Stomach (tissue), 8 donors: ENCODE measurements at regions not wholly inside any gene's neighbourhood (a gene's known extent, or its start where the extent isn't known, plus 50 kb on each side); places are given as distances from the start of the nearest gene placed in this dataset.

Experiments
- DNase-seq, 2 donors: peaks; one replicate each; pipeline versions ENCODE4 v3.0.0 to v3.0.0-alpha.2; 2013 to 2019
- H3K27ac ChIP-seq, 5 donors: fragments of 200-600 bp in 4 of 5; sonication (generic) in 4 of 5; one replicate each; pipeline ENCODE4 v1.5.1; 2013 to 2019; ENCODE audit warnings: mild to moderate bottlenecking in 1 of 5, moderate library complexity in 1 of 5
- H3K27me3 ChIP-seq, 3 donors: fragments of 200-600 bp; sonication (generic); one replicate each; pipeline ENCODE4 v1.5.1; 2017 to 2019; ENCODE audit warnings: mixed run types in 1 of 3
- H3K36me3 ChIP-seq, 4 donors: fragments of 200-600 bp; sonication (generic); 1 replicate in 3 of 4; 2 replicates in 1 of 4; pipeline ENCODE4 v1.5.1; 2016 to 2019
- H3K4me1 ChIP-seq, 4 donors: fragments of 200-600 bp; sonication (generic); one replicate each; pipeline ENCODE4 v1.5.1; 2016 to 2019
- H3K4me3 ChIP-seq, 4 donors: fragments of 200-600 bp; sonication (generic) in 3 of 4; one replicate each; pipeline ENCODE4 v1.5.1; 2016 to 2019; ENCODE audit warnings: mild to moderate bottlenecking in 1 of 4
- H3K9me3 ChIP-seq, 4 donors: fragments of 200-600 bp; sonication (generic); one replicate each; pipeline ENCODE4 v1.5.1; 2016 to 2019
- EP300 ChIP-seq: sonication (generic); formaldehyde crosslinking; IDR thresholded peaks from one replicate; pipeline ENCODE4 v1.6.1; 2017; ENCODE audit warnings: antibody characterized with exemption
- POLR2A ChIP-seq, 4 donors: fragments of 450-650 bp; IDR thresholded peaks; one replicate each; pipeline ENCODE4 v1.6.1; 2016; ENCODE audit warnings: antibody characterized with exemption in 4 of 4, control low read depth in 2 of 4, mild to moderate bottlenecking in 1 of 4, moderate library complexity in 1 of 4
- POLR2AphosphoS5 ChIP-seq, 3 donors: sonication (generic); formaldehyde crosslinking; IDR thresholded peaks; one replicate each; pipeline ENCODE4 v1.6.1; 2016; ENCODE audit warnings: antibody characterized with exemption in 3 of 3
- WGBS, 5 donors: extraction: QIAGEN DNeasy Blood & Tissue Kit in 3 of 5; methylation state at CpG; one replicate each; pipeline versions ENCODE4 v1.1.5 to v1.1.7; 2013 to 2018; 5-methylcytosine and 5-hydroxymethylcytosine counted together
- intact Hi-C: fragments of 100-400 bp; cut with DNase I; formaldehyde crosslinking; loops from one replicate; pipeline ENCODE4 v1.15.1; 2023; ENCODE audit warnings: low total_unique reads
- TF ChIP-seq, protein P1 (sequence below), 7 experiments: fragments of 450-650 bp in 4 of 7; fragments of 200-600 bp in 3 of 7; sonication (generic) in 3 of 7; IDR thresholded peaks; one replicate each; pipeline ENCODE4 v1.5.1; 2016 to 2019; ENCODE audit warnings: antibody characterized with exemption in 7 of 7, control low read depth in 2 of 7, mild to moderate bottlenecking in 1 of 7
- donor health status: healthy with polysubstance abuse.
- donor health status: Bipolar disorder and iron deficiency.
- donor health status: healthy.

DNA sequence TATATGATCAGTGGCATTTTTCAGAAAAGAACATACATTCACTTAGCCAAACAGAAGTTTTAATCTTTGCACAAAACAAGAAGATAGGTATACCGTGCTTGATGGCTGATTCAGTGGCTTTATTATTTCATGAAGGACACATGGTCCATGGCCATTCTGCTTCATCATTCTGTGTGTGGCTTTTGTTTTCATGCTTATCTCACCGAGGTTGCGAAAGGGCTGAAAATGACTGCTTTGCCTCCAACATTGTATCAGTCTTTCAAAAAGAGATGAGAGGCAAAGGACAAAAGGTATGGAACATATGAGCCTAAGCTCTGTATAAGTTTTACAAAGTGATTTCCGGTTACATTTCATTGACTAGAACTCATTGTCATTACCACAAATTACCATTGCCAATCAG is 541.1 kb downstream of the RAB28 start:
- intact Hi-C loops = no loop called here
- Histone ChIP-seq H3K4me3 (no peak overlapping the region), H3K36me3 (no peaks in the 10 kb centered on the region), H3K27ac (no peak overlapping the region), H3K9me3 (no peaks in the 10 kb centered on the region), H3K4me1 (no peaks in the 10 kb centered on the region), H3K27me3 (no peaks in the 10 kb centered on the region)
- WGBS, 5 donors = 78 to 91% (median 88%) methylated on average over 4 of the region's 4 CpGs
- no peak for DNase-seq
- no peak for TF ChIP-seq POLR2AphosphoS5 (IDR thresholded peaks at IDR 0.05)

DNA sequence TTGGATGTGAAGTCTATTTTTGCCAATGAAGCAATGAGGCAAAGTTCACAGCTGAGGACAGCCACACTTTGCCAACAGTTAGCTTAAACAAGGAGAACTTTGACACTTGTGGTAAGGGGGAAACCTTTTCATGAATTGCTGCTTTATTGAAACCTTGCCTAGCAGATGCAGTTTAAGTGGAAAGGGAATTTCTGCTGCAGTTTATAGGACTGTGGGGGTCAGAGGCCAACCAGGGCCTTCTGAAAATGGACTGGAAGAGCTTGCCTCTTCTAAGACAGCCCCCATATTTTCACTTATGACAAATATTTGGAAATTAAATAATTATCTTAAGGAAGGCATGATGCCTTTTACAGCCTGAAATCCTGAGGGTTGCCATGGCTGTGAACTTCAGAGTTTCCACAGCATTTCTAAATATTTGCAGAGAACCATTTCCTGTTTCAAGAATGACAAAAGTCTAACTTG is 550.3 kb downstream of the RAB28 start:
- no peak for TF ChIP-seq EP300
- TF ChIP-seq, protein P1, sequence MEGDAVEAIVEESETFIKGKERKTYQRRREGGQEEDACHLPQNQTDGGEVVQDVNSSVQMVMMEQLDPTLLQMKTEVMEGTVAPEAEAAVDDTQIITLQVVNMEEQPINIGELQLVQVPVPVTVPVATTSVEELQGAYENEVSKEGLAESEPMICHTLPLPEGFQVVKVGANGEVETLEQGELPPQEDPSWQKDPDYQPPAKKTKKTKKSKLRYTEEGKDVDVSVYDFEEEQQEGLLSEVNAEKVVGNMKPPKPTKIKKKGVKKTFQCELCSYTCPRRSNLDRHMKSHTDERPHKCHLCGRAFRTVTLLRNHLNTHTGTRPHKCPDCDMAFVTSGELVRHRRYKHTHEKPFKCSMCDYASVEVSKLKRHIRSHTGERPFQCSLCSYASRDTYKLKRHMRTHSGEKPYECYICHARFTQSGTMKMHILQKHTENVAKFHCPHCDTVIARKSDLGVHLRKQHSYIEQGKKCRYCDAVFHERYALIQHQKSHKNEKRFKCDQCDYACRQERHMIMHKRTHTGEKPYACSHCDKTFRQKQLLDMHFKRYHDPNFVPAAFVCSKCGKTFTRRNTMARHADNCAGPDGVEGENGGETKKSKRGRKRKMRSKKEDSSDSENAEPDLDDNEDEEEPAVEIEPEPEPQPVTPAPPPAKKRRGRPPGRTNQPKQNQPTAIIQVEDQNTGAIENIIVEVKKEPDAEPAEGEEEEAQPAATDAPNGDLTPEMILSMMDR (IDR thresholded peaks at IDR 0.05) = no peak
- no peak for TF ChIP-seq POLR2A (IDR thresholded peaks at IDR 0.05)
- TF ChIP-seq POLR2AphosphoS5 (IDR thresholded peaks at IDR 0.05) = no peak
- H3K4me1 ChIP-seq = no peaks in the 10 kb centered on the region
- DNase-seq = no peak
- intact Hi-C loops = no loop called here
- H3K36me3 ChIP-seq = no peaks in the 10 kb centered on the region
- H3K27ac ChIP-seq = no peak overlapping the region
- H3K4me3 ChIP-seq = no peak overlapping the region
- H3K27me3 ChIP-seq = no peaks in the 10 kb centered on the region
- H3K9me3 ChIP-seq = no peaks in the 10 kb centered on the region

- WGBS, 5 donors = 70 to 82% (median 78%) methylated on average over 4 of the region's 4 CpGs
- intact Hi-C loops = no loop called here
- no peaks in the 10 kb centered on the region for H3K27me3 ChIP-seq
- no peaks in the 10 kb centered on the region for H3K36me3 ChIP-seq
- H3K9me3 ChIP-seq = no peaks in the 10 kb centered on the region
- TF ChIP-seq EP300 (no peak), POLR2AphosphoS5 (IDR thresholded peaks at IDR 0.05) (no peak), POLR2A (IDR thresholded peaks at IDR 0.05) (no peak)
- TF ChIP-seq, protein P1 (IDR thresholded peaks at IDR 0.05) = no peak
- H3K4me1 ChIP-seq = no peaks in the 10 kb centered on the region
- H3K27ac ChIP-seq = no peak overlapping the region
- DNase-seq = no peak
- no peak overlapping the region for H3K4me3 ChIP-seq
Observed at GRCh38 chr4:12932203-12932788, 551.8 kb downstream of the RAB28 start.

- H3K27ac ChIP-seq = no peak overlapping the region
- no peaks in the 10 kb centered on the region for H3K4me1 ChIP-seq
- 81 to 85% (median 83%) methylated on average over 1 of the region's 1 CpG for WGBS, 5 donors
- intact Hi-C loops = no loop called here
- H3K36me3 ChIP-seq = no peaks in the 10 kb centered on the region
- H3K27me3 ChIP-seq = no peaks in the 10 kb centered on the region
- TF ChIP-seq, protein P1 (IDR thresholded peaks at IDR 0.05) = no peak
- no peak for TF ChIP-seq POLR2A (IDR thresholded peaks at IDR 0.05)
- TF ChIP-seq POLR2AphosphoS5 (IDR thresholded peaks at IDR 0.05) = no peak
- TF ChIP-seq EP300 = no peak
- DNase-seq = no peak
- H3K4me3 ChIP-seq = no peak overlapping the region
- no peaks in the 10 kb centered on the region for H3K9me3 ChIP-seq
Observed at GRCh38 chr4:12929784-12930183, 554.4 kb downstream of the RAB28 start.

- no peak for DNase-seq
- TF ChIP-seq POLR2AphosphoS5 (IDR thresholded peaks at IDR 0.05) (no peak), EP300 (no peak), POLR2A (IDR thresholded peaks at IDR 0.05) (no peak)
- TF ChIP-seq, protein P1 (IDR thresholded peaks at IDR 0.05) = no peak
- no peak overlapping the region for H3K27ac ChIP-seq
- no peaks in the 10 kb centered on the region for H3K4me1 ChIP-seq
- H3K4me3 ChIP-seq = no peak overlapping the region
- no peaks in the 10 kb centered on the region for H3K27me3 ChIP-seq
- H3K36me3 ChIP-seq = no peaks in the 10 kb centered on the region
- intact Hi-C loops = no loop called here
- no peaks in the 10 kb centered on the region for H3K9me3 ChIP-seq
Observed at GRCh38 chr4:12928751-12929150, 555.4 kb downstream of the RAB28 start.
